H1 (cell line): ENCODE measurements at regions not wholly inside any gene's neighbourhood (a gene's known extent, or its start where the extent isn't known, plus 50 kb on each side); places are given as distances from the start of the nearest gene placed in this dataset.

Experiments used
- CTCF ChIA-PET: fragments of 300-600 bp; sonication (Branson Sonifier 250); formaldehyde crosslinking; loops from one replicate; lab custom pipeline; 2021; ENCODE audit not compliant: partially characterized antibody; lab: Charles Lee
- POLR2A ChIA-PET: fragments of 300-600 bp; sonication (Branson Sonifier 250); formaldehyde crosslinking; loops from one replicate; lab custom pipeline; 2021; ENCODE audit warnings: inconsistent platforms; ENCODE audit not compliant: partially characterized antibody; lab: Charles Lee
- DNase-seq, 2 experiments: peaks; one replicate each; pipeline versions ENCODE4 v3.0.0 to v3.0.0-alpha.2; 2010 to 2022; ENCODE audit warnings: low spot score in 2 of 2, low read depth in 1 of 2, mixed read lengths in 1 of 2
- FAIRE-seq: peaks from 2 replicates; lab custom pipeline; 2011; peaks lifted over from hg19 to GRCh38; lab: Jason Lieb, UNC
- H2AFZ ChIP-seq: 2 replicates; pipeline ENCODE4 v1.8.1; 2012; ENCODE audit warnings: low read length, inconsistent platforms
- H2AK5ac ChIP-seq: 2 replicates; pipeline ENCODE4 v1.6.1; 2013; ENCODE audit warnings: low read depth, low read length
- H2BK120ac ChIP-seq: replicated peaks from 2 replicates; pipeline ENCODE3; 2013; ENCODE audit warnings: low read depth, low read length, inconsistent platforms
- H2BK12ac ChIP-seq: 2 replicates; pipeline ENCODE4 v1.6.1; 2013; ENCODE audit warnings: low read depth, low read length
- H2BK15ac ChIP-seq: 2 replicates; pipeline ENCODE4 v1.6.1; 2013; ENCODE audit warnings: low read length
- H2BK20ac ChIP-seq: 2 replicates; pipeline ENCODE4 v1.6.1; 2013; ENCODE audit warnings: low read length
- H2BK5ac ChIP-seq: 2 replicates; pipeline ENCODE4 v1.6.1; 2013; ENCODE audit warnings: low read depth, low read length
- H3K14ac ChIP-seq: 2 replicates; pipeline ENCODE4 v1.6.1; 2013; ENCODE audit warnings: inconsistent platforms; ENCODE audit not compliant: insufficient read length
- H3K18ac ChIP-seq: 2 replicates; pipeline ENCODE4 v1.6.1; 2013; ENCODE audit warnings: low read length; ENCODE audit errors: extremely low read depth
- H3K23ac ChIP-seq: 2 replicates; pipeline ENCODE4 v1.6.1; 2013; ENCODE audit warnings: inconsistent platforms; ENCODE audit not compliant: insufficient read length
- H3K23me2 ChIP-seq: 2 replicates; pipeline ENCODE4 v1.6.1; 2013; ENCODE audit warnings: low read depth, low read length
- H3K27ac ChIP-seq: 2 replicates; pipeline ENCODE4 v1.6.1; 2011; ENCODE audit warnings: low read depth, low read length, inconsistent platforms
- H3K27me3 ChIP-seq, 4 experiments: replicated peaks in 1 of 4; 1 replicate in 1 of 4; 2 replicates in 3 of 4; pipeline versions ENCODE4 v1.6.1 to v1.8.1; 2011 to 2013; ENCODE audit warnings: low read length in 3 of 4, mild to moderate bottlenecking in 3 of 4, inconsistent platforms in 2 of 4, mixed read lengths in 2 of 4, moderate library complexity in 1 of 4; ENCODE audit not compliant: control insufficient read depth in 3 of 4, insufficient read depth in 3 of 4; ENCODE audit errors: extremely low read depth in 1 of 4
- H3K36me3 ChIP-seq, 4 experiments: 2 replicates each; pipeline versions ENCODE4 v1.6.1 to v1.8.1; 2011 to 2013; ENCODE audit warnings: mild to moderate bottlenecking in 4 of 4, low read length in 3 of 4, moderate library complexity in 2 of 4, control low read depth in 1 of 4, inconsistent platforms in 1 of 4; ENCODE audit not compliant: insufficient read depth in 4 of 4, control insufficient read depth in 2 of 4
- H3K4ac ChIP-seq: replicated peaks from 2 replicates; pipeline ENCODE3; 2013; ENCODE audit warnings: low read length, low read depth, mixed read lengths, inconsistent platforms; ENCODE audit not compliant: insufficient read length
- H3K4me1 ChIP-seq, 4 experiments: replicated peaks in 1 of 4; 1 replicate in 1 of 4; 2 replicates in 3 of 4; pipeline versions ENCODE4 v1.6.1 to v1.8.1; 2011 to 2013; ENCODE audit warnings: low read length in 3 of 4, inconsistent platforms in 2 of 4, mixed read lengths in 1 of 4; ENCODE audit not compliant: insufficient read depth in 4 of 4, control insufficient read depth in 3 of 4
- H3K4me2 ChIP-seq, 2 experiments: 2 replicates each; pipeline versions ENCODE4 v1.6.1 to v1.8.1; 2011 to 2013; ENCODE audit warnings: low read depth in 2 of 2, low read length in 2 of 2, control low read depth in 1 of 2, inconsistent platforms in 1 of 2, mild to moderate bottlenecking in 1 of 2; ENCODE audit not compliant: insufficient read depth in 1 of 2
- H3K4me3 ChIP-seq, 4 experiments: fragments of 200-600, 300-600 bp in 1 of 4; sonication (generic), shearing (Covaris generic), sonication (Bioruptor Twin) in 1 of 4; 2 replicates each; pipeline versions ENCODE4 v1.5.1 to v1.8.1; 2011 to 2016; ENCODE audit warnings: low read length in 4 of 4, low read depth in 3 of 4, control low read depth in 2 of 4, inconsistent platforms in 2 of 4, mild to moderate bottlenecking in 2 of 4, mixed read lengths in 1 of 4, moderate library complexity in 1 of 4; ENCODE audit not compliant: insufficient read depth in 2 of 4; ENCODE audit errors: extremely low read depth in 1 of 4
- H3K56ac ChIP-seq: replicated peaks from 2 replicates; pipeline ENCODE3; 2013; ENCODE audit warnings: low read depth, mild to moderate bottlenecking, mixed read lengths, low read length, inconsistent platforms; ENCODE audit not compliant: insufficient read length
- H3K79me1 ChIP-seq: 2 replicates; pipeline ENCODE4 v1.6.1; 2013; ENCODE audit warnings: low read depth, low read length, control low read depth
- H3K79me2 ChIP-seq, 2 experiments: 2 replicates each; pipeline versions ENCODE4 v1.6.1 to v1.8.1; 2012 to 2013; ENCODE audit warnings: low read length in 2 of 2, mild to moderate bottlenecking in 2 of 2, inconsistent platforms in 1 of 2; ENCODE audit not compliant: insufficient read depth in 2 of 2, control insufficient read depth in 1 of 2
- H3K9ac ChIP-seq, 4 experiments: replicated peaks in 1 of 4; 1 replicate in 1 of 4; 2 replicates in 3 of 4; pipeline versions ENCODE4 v1.6.1 to v1.8.1; 2011 to 2013; ENCODE audit warnings: low read depth in 3 of 4, low read length in 3 of 4, control low read depth in 2 of 4, mild to moderate bottlenecking in 2 of 4, moderate library complexity in 2 of 4, inconsistent platforms in 1 of 4; ENCODE audit errors: extremely low read depth in 1 of 4
- H3K9me3 ChIP-seq, 2 experiments: 2 replicates each; pipeline versions ENCODE4 v1.6.1 to v1.8.1; 2012 to 2013; ENCODE audit warnings: mild to moderate bottlenecking in 2 of 2, moderate library complexity in 2 of 2, control low read depth in 1 of 2, inconsistent platforms in 1 of 2, low read depth in 1 of 2, low read length in 1 of 2, mixed read lengths in 1 of 2; ENCODE audit not compliant: insufficient read depth in 2 of 2
- H4K20me1 ChIP-seq, 2 experiments: replicated peaks in 1 of 2; 2 replicates each; pipeline versions ENCODE3 to v1.8.1; 2011 to 2013; ENCODE audit warnings: inconsistent platforms in 2 of 2, low read length in 2 of 2, mild to moderate bottlenecking in 1 of 2; ENCODE audit not compliant: insufficient read depth in 2 of 2, control insufficient read depth in 1 of 2
- H4K5ac ChIP-seq: 2 replicates; pipeline ENCODE4 v1.6.1; 2013; ENCODE audit warnings: low read length, low read depth, mixed read lengths, inconsistent platforms; ENCODE audit not compliant: insufficient read length
- H4K8ac ChIP-seq: 2 replicates; pipeline ENCODE4 v1.8.0; 2013; ENCODE audit warnings: mild to moderate bottlenecking, moderate library complexity, low read length, inconsistent platforms; ENCODE audit not compliant: insufficient read depth; ENCODE audit errors: extremely low read depth
- H4K91ac ChIP-seq: replicated peaks from 2 replicates; pipeline ENCODE3; 2013; ENCODE audit warnings: low read length, mixed read lengths, inconsistent platforms; ENCODE audit not compliant: insufficient read length
- CBX5 ChIP-seq: fragments of 300-800, 300-1000 bp; sonication (generic); IDR thresholded peaks from 2 replicates; pipeline ENCODE4 v1.7.1; 2016; ENCODE audit warnings: antibody characterized with exemption, low read length, low read depth
- CTBP2 ChIP-seq: IDR thresholded peaks from 2 replicates; pipeline ENCODE4 v1.7.0; 2011; ENCODE audit warnings: borderline replicate concordance, mild to moderate bottlenecking, moderate library complexity, mixed read lengths, low read length; ENCODE audit not compliant: insufficient read depth, insufficient read length
- EGR1 ChIP-seq: IDR thresholded peaks from 2 replicates; pipeline ENCODE4 v1.6.1; 2011; ENCODE audit warnings: low read depth, low read length, borderline replicate concordance
- GABPA ChIP-seq: IDR thresholded peaks from 2 replicates; pipeline ENCODE4 v1.6.1; 2011; ENCODE audit warnings: mild to moderate bottlenecking, low read length, moderate library complexity, borderline replicate concordance; ENCODE audit not compliant: insufficient read depth
- JUND ChIP-seq: IDR thresholded peaks from 2 replicates; pipeline ENCODE4 v1.6.1; 2011; ENCODE audit warnings: mild to moderate bottlenecking, improper control_type of control experiment, low read length
- KDM5A ChIP-seq: fragments of 200-600 bp; IDR thresholded peaks from 2 replicates; pipeline ENCODE4 v1.7.1; 2012; ENCODE audit warnings: mild to moderate bottlenecking, low read length, inconsistent platforms, mixed read lengths
- NRF1 ChIP-seq: IDR thresholded peaks from 2 replicates; pipeline ENCODE4 v1.6.1; 2011; ENCODE audit warnings: mild to moderate bottlenecking, low read depth, low read length, improper control_type of control experiment
- PHF8 ChIP-seq: fragments of 200-600 bp; sonication (generic); conservative IDR thresholded peaks from 2 replicates; pipeline ENCODE4 v1.7.1; 2012; ENCODE audit warnings: low read depth, mild to moderate bottlenecking, inconsistent platforms, low read length, moderate library complexity
- POU5F1 ChIP-seq: IDR thresholded peaks from 2 replicates; pipeline ENCODE4 v1.6.1; 2011; ENCODE audit warnings: low read depth, mild to moderate bottlenecking, low read length, moderate library complexity
- RBBP5 ChIP-seq: IDR thresholded peaks from 2 replicates; pipeline ENCODE4 v1.7.1; 2012; ENCODE audit warnings: low read depth, mild to moderate bottlenecking, inconsistent platforms, low read length, moderate library complexity, borderline replicate concordance
- RXRA ChIP-seq: IDR thresholded peaks from 2 replicates; pipeline ENCODE4 v1.6.1; 2011; ENCODE audit warnings: low read depth, mild to moderate bottlenecking, low read length, moderate library complexity; ENCODE audit not compliant: insufficient read depth
- SP1 ChIP-seq: IDR thresholded peaks from 2 replicates; pipeline ENCODE4 v1.6.1; 2011; ENCODE audit warnings: low read depth, low read length
- SP4 ChIP-seq: IDR thresholded peaks from 2 replicates; pipeline ENCODE4 v1.6.1; 2012; ENCODE audit warnings: low read length, inconsistent platforms
- SRF ChIP-seq: IDR thresholded peaks from 2 replicates; pipeline ENCODE4 v1.6.1; 2011; ENCODE audit warnings: mild to moderate bottlenecking, low read depth, low read length, moderate library complexity
- YY1 ChIP-seq: IDR thresholded peaks from 2 replicates; pipeline ENCODE4 v1.6.1; 2011; ENCODE audit warnings: low read depth, mild to moderate bottlenecking, low read length
- WGBS, 2 experiments: shearing (Covaris generic) in 1 of 2; methylation state at CpG; one replicate each; pipeline versions ENCODE4 v1.1.6 to v1.1.7; 2013 to 2015; ENCODE audit warnings: low lambda C conversion rate in 2 of 2, mixed read lengths in 2 of 2, inconsistent platforms in 1 of 2, low coverage in 1 of 2, missing lambda C conversion rate in 1 of 2; ENCODE audit not compliant: insufficient replicate concordance in 2 of 2, insufficient coverage in 1 of 2, insufficient read length in 1 of 2; ENCODE audit errors: extremely low coverage in 1 of 2, missing lambda C conversion rate in 1 of 2; 5-methylcytosine and 5-hydroxymethylcytosine counted together

DNA sequence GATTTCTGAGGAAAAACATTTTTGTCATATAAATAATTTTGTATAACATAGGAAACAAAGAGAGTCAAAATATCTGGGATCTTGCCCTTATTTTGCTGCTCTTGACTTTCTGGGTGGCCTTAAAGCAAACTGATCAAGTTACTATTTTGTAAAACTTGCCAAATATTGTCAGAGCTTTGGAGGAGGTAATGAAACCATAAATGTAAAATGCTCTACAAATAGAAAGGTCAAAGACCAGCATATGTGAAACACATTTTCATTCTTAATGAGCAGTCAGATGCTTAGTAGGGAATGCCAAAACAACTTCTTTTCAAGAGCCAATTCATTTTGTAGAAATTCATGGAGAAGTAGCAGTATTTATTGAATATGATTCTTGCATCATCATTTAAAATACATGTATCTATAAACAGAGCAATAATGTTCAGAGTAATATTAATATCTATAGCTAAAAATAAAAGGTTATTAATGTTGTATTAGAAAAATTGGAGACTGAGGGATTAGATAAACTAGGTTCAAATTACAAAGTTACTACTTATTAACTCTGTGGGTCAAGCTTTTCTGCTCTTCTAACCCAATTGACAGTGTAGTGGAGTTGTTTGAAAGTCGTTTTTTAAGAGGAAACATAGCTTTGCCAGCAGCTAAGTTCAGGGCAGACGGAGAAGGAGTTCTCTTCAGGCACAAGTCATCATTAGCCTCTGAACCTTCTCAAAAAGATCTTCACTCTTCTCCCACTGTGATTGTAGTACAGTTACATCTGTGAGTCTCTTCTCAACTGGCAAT lies 2053.1 kb downstream of the EFNA5 start:
- H2BK12ac ChIP-seq = no peak overlapping the region
- H4K5ac ChIP-seq = no peak overlapping the region
- H2BK120ac ChIP-seq = no peak overlapping the region
- no peak overlapping the region for H2BK15ac ChIP-seq
- H2AFZ ChIP-seq = no peak overlapping the region
- no peak overlapping the region for H2BK5ac ChIP-seq
- FAIRE-seq (no peak), DNase-seq (no peak)
- no peak overlapping the region for H3K9ac ChIP-seq
- H3K23ac ChIP-seq = no peak overlapping the region
- ChIA-PET CTCF (interaction anchor here (0.7 kb wide), 1 partner anchor 652 kb away, joined by 3 read pairs; no protein-coding TSS in a partner anchor), POLR2A (no interaction called here)
- H4K8ac ChIP-seq = no peak overlapping the region
- H3K79me2 ChIP-seq = no peaks in the 10 kb centered on the region
- H3K27me3 ChIP-seq = no peaks in the 10 kb centered on the region
- H3K4ac ChIP-seq = no peak overlapping the region
- H2BK20ac ChIP-seq = no peak overlapping the region
- no peak overlapping the region for H3K56ac ChIP-seq
- TF ChIP-seq YY1 = no peak
- no peak for TF ChIP-seq NRF1
- TF ChIP-seq SP1 = no peak
- TF ChIP-seq CBX5 = no peak
- no peak for TF ChIP-seq CTBP2
- no peak for TF ChIP-seq SRF
- no peak for TF ChIP-seq RBBP5
- TF ChIP-seq POU5F1 = no peak
- TF ChIP-seq KDM5A = no peak
- TF ChIP-seq SP4 = no peak
- TF ChIP-seq RXRA = no peak
- TF ChIP-seq EGR1 = no peak
- TF ChIP-seq GABPA = no peak
- TF ChIP-seq JUND = no peak
- TF ChIP-seq PHF8 = no peak
- no peak overlapping the region for H4K91ac ChIP-seq
- H3K27ac ChIP-seq = no peak overlapping the region
- no peak overlapping the region for H3K18ac ChIP-seq
- H4K20me1 ChIP-seq = no peaks in the 10 kb centered on the region
- no peaks in the 10 kb centered on the region for H3K36me3 ChIP-seq
- no peaks in the 10 kb centered on the region for H3K4me1 ChIP-seq
- H3K4me3 ChIP-seq = no peak overlapping the region
- H2AK5ac ChIP-seq = no peak overlapping the region
- no peaks in the 10 kb centered on the region for H3K9me3 ChIP-seq
- H3K23me2 ChIP-seq = no peaks in the 10 kb centered on the region
- no peak overlapping the region for H3K4me2 ChIP-seq
- H3K14ac ChIP-seq = no peak overlapping the region
- H3K79me1 ChIP-seq = no peaks in the 10 kb centered on the region
- WGBS, 2 experiments = 86% methylated on average over 2 of the region's 2 CpGs; no CpG with 5 or more reads in 1 of the 2 experiments
